GM12872 (cell line): ENCODE measurements at regions not wholly inside any gene's neighbourhood (a gene's known extent, or its start where the extent isn't known, plus 50 kb on each side); places are given as distances from the start of the nearest gene placed in this dataset.

ENCODE experiments used
- TF ChIP-seq, protein P1 (sequence below): IDR thresholded peaks from 3 replicates; pipeline ENCODE4 v1.5.1; 2011; ENCODE audit warnings: low read depth, mild to moderate bottlenecking, low read length, moderate library complexity; ENCODE audit not compliant: insufficient read depth

DNA sequence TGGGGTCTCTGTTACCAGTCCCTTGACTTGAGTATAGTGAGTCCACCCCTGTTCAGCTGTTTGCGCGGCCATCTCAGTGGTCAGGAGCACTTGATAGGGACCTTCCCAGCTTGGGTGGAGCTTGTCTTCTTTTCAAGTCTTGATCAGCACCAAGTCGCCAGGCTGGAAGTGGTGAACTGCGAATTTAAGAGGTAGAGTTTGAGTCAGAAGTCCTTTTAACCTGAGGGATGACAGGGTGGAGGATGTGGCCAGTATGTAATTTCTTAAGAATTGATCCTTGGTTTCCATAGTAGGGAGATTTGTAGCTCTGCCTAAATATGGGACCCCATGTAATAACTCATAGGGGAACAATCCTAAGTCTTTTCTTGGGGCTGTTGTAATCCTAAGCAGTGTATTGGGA is 86.3 kb upstream of the XCR1 start:
- TF ChIP-seq, protein P1, sequence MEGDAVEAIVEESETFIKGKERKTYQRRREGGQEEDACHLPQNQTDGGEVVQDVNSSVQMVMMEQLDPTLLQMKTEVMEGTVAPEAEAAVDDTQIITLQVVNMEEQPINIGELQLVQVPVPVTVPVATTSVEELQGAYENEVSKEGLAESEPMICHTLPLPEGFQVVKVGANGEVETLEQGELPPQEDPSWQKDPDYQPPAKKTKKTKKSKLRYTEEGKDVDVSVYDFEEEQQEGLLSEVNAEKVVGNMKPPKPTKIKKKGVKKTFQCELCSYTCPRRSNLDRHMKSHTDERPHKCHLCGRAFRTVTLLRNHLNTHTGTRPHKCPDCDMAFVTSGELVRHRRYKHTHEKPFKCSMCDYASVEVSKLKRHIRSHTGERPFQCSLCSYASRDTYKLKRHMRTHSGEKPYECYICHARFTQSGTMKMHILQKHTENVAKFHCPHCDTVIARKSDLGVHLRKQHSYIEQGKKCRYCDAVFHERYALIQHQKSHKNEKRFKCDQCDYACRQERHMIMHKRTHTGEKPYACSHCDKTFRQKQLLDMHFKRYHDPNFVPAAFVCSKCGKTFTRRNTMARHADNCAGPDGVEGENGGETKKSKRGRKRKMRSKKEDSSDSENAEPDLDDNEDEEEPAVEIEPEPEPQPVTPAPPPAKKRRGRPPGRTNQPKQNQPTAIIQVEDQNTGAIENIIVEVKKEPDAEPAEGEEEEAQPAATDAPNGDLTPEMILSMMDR, result no peak

DNA sequence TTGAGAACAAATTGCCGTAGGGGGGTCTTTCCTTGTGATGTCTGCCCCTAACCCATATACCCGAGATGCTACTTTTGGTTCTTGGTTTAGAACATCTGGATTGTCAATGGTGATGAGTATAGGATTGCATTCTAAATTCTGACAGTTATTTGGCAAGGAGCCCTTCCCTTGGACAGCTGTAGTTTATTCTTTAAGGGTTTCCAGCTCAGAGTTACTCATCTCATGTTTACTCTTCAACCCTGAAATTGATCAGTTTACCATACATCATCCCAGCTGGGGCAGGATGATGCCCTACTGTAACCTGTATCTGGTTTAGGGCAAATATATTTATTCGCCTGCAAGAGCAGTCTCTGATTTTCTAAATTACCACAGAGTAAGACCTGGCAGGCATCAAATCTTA is 85.7 kb upstream of the XCR1 start:
- TF ChIP-seq, protein P1, result no peak

DNA sequence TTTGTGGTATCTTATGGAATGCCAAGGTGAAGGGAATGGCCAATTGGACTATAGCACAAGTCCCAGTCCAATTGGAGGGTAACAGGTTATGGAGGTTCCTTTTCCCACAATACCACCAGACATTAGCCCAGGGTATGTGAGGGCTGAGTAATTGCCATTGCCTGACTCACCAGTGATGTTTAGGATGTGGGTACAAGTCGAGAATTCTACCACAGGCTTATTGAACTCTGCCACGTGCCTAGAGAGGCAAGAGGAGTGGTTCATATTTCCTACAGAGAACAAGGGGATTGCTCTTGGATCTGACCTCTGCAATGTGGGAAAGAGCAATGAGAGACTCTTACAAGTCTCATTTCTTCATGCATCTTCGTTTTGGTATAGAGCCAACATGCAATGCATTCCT is 85.0 kb upstream of the XCR1 start:
- TF ChIP-seq, protein P1, result no peak

DNA sequence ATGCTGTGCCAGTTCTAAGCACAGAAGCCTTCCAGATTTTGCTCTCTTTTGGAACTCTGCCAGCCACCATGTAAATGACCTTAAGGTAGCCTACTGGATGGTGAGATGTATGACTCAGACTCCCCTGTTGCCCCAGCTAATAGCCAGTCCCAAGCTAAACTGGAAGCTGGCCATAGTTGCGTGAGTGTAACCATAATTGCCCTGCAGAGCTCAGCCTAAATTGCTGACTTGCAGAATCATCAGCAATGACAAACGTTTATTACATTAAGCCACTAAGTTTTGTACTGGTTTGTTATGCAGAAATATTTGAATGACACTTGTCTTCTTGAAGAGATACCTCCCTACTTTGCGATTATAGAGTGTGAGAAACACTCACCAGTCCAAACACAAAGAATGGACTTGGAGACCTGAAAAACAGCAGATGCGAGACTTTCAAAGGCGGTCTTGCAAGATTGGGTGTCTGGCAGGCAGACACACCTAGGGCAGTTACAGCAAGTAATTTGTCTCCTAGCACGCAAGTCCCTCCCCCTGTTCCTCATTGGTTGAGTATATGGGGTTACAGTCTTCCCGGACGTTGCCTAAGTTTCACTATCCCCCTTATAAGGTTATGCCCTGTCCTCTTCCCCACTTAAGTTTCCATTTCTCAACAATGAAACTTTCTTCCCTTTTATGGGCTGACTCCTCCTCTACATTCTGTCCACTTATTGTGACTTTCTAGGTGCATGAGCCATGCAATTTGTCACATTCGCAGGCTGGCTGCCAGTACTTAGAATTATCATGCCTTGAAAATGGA is 83.6 kb upstream of the XCR1 start:
- TF ChIP-seq, protein P1, result no peak

DNA sequence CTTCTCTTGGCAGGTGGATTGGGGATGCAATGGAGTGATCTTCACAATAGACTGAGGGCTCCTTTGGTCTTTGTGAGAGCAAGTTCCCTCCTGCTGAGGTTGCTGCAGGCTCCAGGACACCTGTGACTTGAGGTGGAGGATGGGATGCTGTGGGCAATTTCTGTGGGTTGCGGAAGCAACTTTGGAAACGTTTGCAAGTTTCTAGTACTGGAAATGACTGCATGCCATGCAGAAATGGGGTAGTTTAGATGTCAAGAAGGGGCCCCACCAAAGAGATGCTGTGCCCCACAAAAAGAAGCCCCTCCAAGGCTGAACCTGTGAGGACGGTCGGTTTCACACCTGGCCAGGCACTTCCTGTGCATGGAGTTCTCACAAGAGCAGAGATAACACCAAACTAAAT is 80.4 kb upstream of the XCR1 start:
- TF ChIP-seq, protein P1, result no peak

DNA sequence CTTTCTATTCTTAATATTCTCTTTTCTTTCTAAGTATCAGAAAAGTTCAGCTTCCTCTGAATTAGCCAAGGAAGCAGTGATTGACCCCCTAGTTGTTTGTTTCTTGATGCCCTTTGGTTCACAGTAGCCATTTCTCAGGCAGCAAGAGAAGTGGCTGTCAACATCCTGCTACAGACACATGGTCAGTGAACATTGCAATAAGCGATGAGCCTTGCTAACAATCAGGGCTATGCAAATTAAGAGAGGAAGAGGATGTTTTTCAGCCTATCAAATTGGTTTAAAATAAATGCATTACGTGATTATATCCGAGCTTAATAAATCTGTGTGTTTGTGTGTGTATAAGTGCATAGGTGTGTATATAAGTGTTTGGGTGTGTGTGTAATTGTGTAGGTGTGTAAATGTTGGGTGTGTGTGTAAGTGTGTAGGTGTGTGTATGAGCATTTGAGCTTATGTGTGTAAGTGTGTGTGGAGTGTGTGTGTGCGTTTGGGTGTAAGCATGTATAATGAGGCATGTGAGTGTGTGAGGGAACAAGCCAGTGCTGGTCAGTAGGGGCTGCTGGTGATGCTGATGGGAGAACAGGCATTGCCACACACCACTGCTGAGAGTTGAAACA is 78.1 kb upstream of the XCR1 start:
- TF ChIP-seq, protein P1, result no peak

DNA sequence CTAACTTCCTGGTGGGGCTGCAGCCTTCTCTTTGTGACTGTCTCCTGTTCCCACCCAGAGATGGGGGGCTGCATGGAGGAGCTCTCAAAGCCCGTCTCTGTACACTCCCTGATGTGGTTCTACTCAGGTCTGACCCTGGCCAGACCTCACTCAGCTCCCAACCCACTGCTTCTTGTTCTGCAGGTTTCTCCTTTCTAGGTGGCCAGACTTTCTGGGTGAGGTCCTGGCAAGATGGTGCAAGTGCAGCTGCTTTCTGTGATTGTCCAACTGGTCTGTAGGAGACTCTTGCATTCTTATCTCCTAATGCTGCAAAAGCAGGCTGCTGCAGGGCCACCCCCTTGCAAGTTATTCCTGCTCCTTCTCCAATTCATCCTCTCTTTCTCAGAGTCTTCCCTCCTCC is 77.4 kb upstream of the XCR1 start:
- TF ChIP-seq, protein P1, result no peak
